ENCODE measurements at regions not wholly inside any gene's neighbourhood (a gene's known extent, or its start where the extent isn't known, plus 50 kb on each side); places are given as distances from the start of the nearest gene placed in this dataset.
"Not testable (repeated sequence)": the region's sequence is repeated elsewhere in the genome, so short reads cannot be mapped to it uniquely, and the experiment has no call there.

- no peak for DNase-seq (ENCODE audit: low spot score)
- intact Hi-C loops (cut with DNase I), result loop anchor here (5.0 to 10.0 kb wide), 2 partner anchors 361 to 643 kb away; no protein-coding TSS in a partner anchor
Measured at GRCh38 chr3:59213860-59214259, 164.0 kb upstream of the CFAP20DC start.

GRCh38 chr3:59212128-59212779 lies 162.4 kb upstream of the CFAP20DC start:
- intact Hi-C loops (cut with DNase I), result loop anchor here (5.0 to 10.0 kb wide), 2 partner anchors 363 to 645 kb away; no protein-coding TSS in a partner anchor
- DNase-seq (ENCODE audit: low spot score), result no peak

DNA sequence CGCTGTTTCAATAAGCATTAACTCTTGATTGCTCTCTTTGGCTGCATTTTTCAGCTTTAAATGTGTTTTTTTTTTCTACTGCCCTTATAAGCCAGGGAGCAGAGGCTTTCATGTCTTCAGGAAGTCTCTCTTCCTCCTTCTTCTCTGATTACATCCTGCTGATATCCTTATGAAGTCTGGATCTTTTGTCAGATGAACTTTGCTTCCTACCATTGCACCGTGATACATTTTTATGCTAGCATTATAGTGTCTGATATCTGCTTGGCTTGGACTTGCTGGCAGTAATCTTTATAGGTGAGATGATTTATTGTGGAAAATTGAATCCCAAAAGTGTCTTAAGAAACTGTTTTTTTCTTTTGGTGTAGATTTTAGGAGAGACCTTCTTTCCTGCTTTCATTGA lies 160.4 kb upstream of the CFAP20DC start:
- intact Hi-C loops (cut with DNase I), result loop anchor here (5.0 to 10.0 kb wide), 2 partner anchors 365 to 647 kb away; no protein-coding TSS in a partner anchor
- DNase-seq (ENCODE audit: low spot score), result no peak

DNA sequence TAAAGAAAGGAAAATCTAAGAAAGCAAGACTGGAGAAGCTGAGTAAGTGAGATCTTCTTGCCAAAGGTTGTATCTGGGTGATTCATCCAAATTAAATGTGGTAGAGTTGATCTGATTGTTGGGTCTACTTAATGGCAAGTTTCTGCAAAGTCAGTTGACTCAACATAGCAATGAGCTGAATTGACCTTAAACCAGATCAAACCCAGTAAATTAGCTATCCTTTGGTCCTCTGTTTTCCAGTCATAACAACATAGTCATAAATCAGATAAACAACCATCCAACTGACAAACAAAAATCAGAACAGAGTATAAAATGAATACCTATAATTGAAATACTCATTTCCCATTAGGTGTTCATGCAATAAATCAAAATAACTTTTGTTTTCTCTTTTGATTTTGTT lies 142.6 kb upstream of the CFAP20DC start:
- no peak for DNase-seq (ENCODE audit: low spot score)
- intact Hi-C loops (cut with DNase I), result no loop called here

- no peak for DNase-seq (ENCODE audit: low spot score)
- intact Hi-C loops (cut with DNase I), result no loop called here
Measured at GRCh38 chr3:59191651-59192050, 141.8 kb upstream of the CFAP20DC start.

- intact Hi-C loops (cut with DNase I), result no loop called here
- no peak for DNase-seq (ENCODE audit: low spot score)
Measured at GRCh38 chr3:59189939-59190338, 140.1 kb upstream of the CFAP20DC start.

GRCh38 chr3:59189526-59189925 lies 139.7 kb upstream of the CFAP20DC start:
- intact Hi-C loops (cut with DNase I), result no loop called here
- DNase-seq (ENCODE audit: low spot score), result no peak

DNA sequence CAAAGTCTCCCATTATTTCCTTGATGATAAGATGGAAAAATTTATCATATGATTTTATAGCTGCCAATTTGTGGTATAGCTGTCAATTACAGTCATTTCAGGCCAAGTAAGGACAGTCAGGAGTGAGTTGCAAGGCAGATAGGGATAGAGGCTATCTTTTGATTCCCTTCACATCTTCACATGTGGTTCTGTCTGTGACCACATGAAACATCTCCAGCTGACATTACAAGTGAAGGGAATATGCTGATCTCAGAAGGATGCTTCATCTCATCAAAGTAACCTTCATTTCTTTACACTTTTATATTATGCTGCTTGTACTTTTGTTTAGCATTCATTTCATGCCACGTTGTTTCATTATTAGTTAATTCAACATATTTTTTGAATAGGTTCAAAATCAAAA lies 136.9 kb upstream of the CFAP20DC start:
- DNase-seq (ENCODE audit: low spot score), result no peak
- intact Hi-C loops (cut with DNase I), result no loop called here

DNA sequence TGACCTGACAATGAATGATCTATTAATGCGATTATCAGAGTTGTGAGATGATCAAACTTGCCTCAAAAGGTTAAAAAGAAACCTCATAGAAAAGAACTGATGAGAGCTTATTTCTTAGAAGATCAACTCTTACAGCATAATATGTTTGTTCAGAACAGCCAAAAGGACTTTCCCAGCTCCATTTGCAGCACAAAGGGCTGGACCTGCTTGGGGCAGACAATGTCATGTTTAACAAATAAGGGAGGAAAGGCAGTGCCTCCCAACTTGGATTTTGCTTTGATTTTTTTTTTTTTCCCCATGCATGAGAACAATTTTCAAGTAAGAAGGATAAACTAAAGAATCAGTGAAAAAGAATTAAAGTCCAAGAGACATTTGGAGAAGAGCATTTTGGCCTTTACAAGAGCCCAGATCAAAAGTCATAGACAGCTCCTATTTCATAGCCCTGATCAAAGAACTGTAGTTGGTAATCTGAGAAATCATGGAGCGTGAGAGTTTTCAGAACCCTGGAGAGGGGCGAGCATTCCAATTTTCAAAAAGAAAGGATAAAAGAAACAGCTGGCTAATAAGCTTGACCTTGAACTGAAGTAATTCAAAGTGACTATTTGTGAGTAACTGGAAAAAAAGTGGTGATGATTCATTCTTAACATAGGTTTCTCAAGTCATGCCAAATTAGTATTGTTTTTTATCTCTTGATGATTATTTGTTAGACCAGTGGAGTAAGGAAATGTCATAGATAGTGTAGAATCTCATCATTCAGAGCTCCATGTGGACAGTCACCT lies 136.0 kb upstream of the CFAP20DC start:
- no peak for DNase-seq (ENCODE audit: low spot score)
- intact Hi-C loops (cut with DNase I), result no loop called here

GRCh38 chr3:59180006-59180405 lies 130.2 kb upstream of the CFAP20DC start:
- intact Hi-C loops (cut with DNase I), result no loop called here
- no peak for DNase-seq (ENCODE audit: low spot score)

DNA sequence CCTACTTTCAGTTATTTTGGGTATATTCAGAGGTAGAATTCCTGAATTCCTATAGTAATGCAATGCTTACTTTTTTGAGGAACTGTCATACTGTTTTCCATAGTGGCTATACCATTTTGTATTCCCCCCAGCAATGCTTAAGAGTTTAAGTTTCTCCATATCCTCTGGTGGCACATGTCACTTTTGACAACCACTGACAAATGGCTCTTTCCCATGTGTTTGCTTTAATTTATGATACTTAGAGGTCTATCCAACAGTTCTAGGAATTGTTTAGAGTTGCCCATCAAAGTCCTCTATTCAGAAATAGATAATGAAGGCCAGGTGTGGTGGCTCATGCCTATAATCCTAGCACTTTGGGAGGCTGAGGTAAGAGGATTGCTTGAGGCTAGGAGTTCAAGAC lies 128.9 kb upstream of the CFAP20DC start:
- intact Hi-C loops (cut with DNase I), result no loop called here
- DNase-seq (ENCODE audit: low spot score), result no peak

DNA sequence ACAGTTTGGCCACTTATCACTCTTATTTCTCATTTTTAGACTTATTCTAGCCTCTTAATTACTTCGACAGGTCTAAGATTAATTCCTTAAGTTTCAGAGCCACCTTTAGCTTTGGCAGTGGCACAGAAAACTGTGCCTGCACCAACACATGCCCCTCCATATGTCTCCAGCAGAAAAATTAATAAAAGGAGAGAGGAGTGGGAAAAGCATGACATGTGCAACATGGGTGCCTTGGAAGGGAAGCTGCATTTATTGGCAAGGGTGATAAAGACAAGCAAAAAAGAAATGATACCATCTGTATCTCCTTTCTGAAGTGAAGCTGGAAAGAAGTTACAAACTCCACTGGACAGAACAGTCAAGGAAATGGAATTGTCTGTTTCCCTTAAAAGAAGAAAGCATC lies 121.7 kb upstream of the CFAP20DC start:
- intact Hi-C loops (cut with DNase I), result no loop called here
- DNase-seq (ENCODE audit: low spot score), result no peak

- DNase-seq (ENCODE audit: low spot score); intact Hi-C loops (cut with DNase I): not testable (repeated sequence)
Measured at GRCh38 chr3:59170166-59170565, 120.3 kb upstream of the CFAP20DC start.

DNA sequence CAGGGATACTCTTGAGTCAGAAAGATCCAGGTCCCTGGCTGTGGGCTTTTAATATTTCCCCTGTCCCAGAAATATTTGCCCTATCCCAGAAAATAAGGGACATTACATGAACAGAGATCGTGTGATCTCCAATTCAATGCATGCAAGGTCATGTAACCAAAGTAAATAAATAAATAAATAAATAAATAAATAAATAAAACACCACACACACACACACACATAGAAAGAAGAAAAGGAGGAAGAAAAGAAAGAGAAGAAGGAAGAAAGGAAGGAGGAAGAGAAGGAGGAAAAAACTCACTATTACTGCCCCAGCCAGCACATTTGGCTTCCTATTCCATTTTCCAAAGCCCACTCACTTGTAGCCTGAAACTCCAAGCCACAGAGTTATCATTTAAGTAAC lies 117.9 kb upstream of the CFAP20DC start:
- DNase-seq (ENCODE audit: low spot score), result no peak
- intact Hi-C loops (cut with DNase I), result no loop called here

DNA sequence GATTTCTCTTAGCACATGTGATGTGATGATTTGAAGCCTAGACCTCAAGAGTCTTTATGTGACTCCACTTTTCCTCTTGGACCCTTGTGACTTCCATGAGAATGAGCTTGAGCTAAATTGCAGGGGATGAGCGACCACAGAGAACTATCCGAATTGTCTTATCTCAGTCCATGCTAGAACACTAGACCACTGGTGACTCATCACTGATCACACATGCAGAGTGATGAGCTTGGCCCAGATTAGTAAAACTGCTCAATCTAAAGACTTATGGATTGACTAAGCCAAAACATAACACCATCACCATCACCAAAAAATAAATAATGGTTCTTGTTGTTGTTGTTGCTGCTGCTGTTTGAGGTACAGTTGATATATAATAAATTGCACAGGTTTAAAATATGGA lies 114.1 kb upstream of the CFAP20DC start:
- intact Hi-C loops (cut with DNase I), result no loop called here
- DNase-seq (ENCODE audit: low spot score), result no peak

- intact Hi-C loops (cut with DNase I), result no loop called here
- no peak for DNase-seq (ENCODE audit: low spot score)
Measured at GRCh38 chr3:59161048-59161447, 111.2 kb upstream of the CFAP20DC start.

GRCh38 chr3:59160133-59160746 lies 110.4 kb upstream of the CFAP20DC start:
- intact Hi-C loops (cut with DNase I), result no loop called here
- no peak for DNase-seq (ENCODE audit: low spot score)

DNA sequence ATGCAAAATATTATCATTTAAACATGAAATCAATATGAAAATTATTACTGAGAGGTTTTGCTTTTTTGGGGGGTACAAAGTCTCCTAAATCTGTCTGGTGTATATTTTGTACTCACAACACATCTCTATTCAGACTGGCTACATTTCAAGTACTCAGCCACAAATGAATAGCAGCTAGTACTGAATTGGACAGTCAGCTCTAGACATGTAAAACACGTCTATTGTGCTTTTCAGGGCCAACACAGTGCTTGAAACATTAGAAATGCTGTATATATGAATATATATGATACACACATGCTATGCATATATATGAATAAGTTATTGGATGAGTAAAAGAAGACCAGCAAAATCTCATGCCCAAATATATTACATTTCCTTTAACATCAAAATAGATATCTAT lies 103.8 kb upstream of the CFAP20DC start:
- intact Hi-C loops (cut with DNase I), result no loop called here
- DNase-seq (ENCODE audit: low spot score), result no peak

DNA sequence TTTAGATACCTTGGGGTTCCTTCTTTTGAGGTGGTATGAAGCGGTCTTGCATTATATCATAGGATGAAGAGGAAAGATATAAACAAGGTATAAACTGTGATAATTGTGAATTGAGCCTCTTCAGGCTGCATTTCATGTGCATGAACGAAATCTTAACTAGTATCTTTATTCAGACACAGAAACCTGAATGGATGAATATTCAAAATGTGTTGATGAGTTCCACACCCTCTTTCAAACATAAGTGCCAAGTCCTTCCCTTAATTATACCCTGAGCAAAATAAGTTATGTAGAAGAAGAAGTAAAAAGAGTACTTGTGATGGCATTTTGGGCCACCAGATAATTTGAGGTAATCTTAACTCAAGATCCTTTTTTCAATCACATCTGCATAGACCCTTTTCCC lies 103.1 kb upstream of the CFAP20DC start:
- intact Hi-C loops (cut with DNase I), result no loop called here
- DNase-seq (ENCODE audit: low spot score), result no peak

DNA sequence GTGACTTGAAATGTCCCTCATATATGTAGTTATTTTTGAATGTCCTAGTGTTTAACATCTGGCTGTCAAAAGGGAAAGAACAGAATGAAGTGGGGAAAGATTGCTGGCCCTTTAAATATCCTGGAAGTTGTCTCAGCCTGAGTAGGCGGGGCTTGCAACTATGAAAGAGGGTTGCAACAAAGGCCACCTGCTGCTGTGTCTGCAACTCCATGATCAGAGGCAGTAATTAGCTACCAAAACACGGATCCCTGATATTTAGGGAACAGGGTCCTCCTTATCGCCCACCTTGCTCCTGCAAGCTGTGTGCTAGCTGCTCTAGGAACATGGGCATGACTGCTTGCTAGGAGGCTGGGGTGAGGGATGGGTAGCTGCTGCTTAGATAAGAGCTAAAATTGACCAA lies 100.2 kb upstream of the CFAP20DC start:
- DNase-seq (ENCODE audit: low spot score), result no peak
- intact Hi-C loops (cut with DNase I), result no loop called here

GRCh38 chr3:59149166-59149565 lies 99.3 kb upstream of the CFAP20DC start:
- intact Hi-C loops (cut with DNase I), result no loop called here

More at GRCh38 chr3:59149166-59149565, 99.3 kb upstream of the CFAP20DC start:
- no peak for DNase-seq (ENCODE audit: low spot score)

All from cardiac septum (tissue), 1 donor.